ENCODE measurements at regions not wholly inside any gene's neighbourhood (a gene's known extent, or its start where the extent isn't known, plus 50 kb on each side); places are given as distances from the start of the nearest gene placed in this dataset.

DNA sequence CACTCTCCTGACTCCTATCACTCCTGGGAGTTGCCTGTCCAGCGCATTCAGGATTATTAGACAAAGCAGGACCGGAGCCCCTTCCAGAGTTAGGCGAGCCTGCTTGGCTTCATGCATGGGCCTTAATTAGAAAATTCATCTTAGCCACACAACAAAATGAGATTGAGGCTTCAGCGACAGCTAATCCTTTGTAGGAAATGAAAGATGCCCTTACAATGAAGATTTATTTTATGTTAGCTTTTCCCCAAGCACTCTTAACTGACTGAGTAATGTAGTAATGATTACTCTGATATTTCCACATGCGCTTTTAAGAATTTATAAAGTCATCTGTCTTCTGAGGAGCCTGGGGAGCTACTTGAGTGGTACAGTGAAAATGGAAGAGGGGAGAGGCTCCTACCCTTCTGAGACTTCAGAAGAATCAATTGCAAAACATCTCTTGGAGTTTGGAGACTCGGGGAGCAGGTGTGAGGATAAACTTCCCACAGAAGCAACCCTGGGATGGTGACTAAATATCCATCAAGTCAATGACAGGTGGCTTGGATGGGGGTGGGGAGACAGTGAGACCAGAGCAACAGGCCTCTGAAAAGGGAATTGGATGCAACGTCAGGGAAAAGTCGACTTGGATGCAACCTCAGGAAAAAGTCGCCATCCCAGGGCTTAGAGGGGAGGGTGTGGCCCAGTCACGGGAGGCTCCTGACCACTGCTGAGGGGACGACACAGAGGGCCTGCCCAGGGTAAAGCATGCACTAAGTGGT is 434.5 kb upstream of the B3GAT1 start:
- H3K9ac ChIP-seq (ENCODE audit: insufficient read depth, low read length): no peak overlapping the region
- no peaks in the 10 kb centered on the region for H3K79me2 ChIP-seq (ENCODE audit: control insufficient read depth, insufficient read depth, low read length)
- no peaks in the 10 kb centered on the region for H3K4me1 ChIP-seq (ENCODE audit: control insufficient read depth, extremely low read depth, insufficient read depth, low read length)
- no peaks in the 10 kb centered on the region for H3K27me3 ChIP-seq (ENCODE audit: control insufficient read depth, insufficient read depth, low read length)
- no peak overlapping the region for H3K4me3 ChIP-seq (replicated peaks in 1 of 4; ENCODE audit: control extremely low read depth in 1 of 4, insufficient read depth in 1 of 4, low read depth in 3 of 4, low read length in 4 of 4)
- H2AFZ ChIP-seq (ENCODE audit: low read length): no peak overlapping the region
- no peaks in the 10 kb centered on the region for H3K9me3 ChIP-seq (ENCODE audit: control insufficient read depth, insufficient read depth, low read depth, low read length)
- H3K36me3 ChIP-seq (ENCODE audit: control insufficient read depth, insufficient read depth, low read length): no peaks in the 10 kb centered on the region
- DNase-seq (ENCODE audit: low read depth in 2 of 2): no peak
- H4K20me1 ChIP-seq (ENCODE audit: control insufficient read depth, extremely low read depth, insufficient read depth, low read length): no peaks in the 10 kb centered on the region
- no peak overlapping the region for H3K27ac ChIP-seq (ENCODE audit: insufficient read depth, low read length)
- TF ChIP-seq EZH2 (IDR thresholded peaks at IDR 0.05; ENCODE audit: low read length, missing control alignments): no peak
- TF ChIP-seq, protein P1, sequence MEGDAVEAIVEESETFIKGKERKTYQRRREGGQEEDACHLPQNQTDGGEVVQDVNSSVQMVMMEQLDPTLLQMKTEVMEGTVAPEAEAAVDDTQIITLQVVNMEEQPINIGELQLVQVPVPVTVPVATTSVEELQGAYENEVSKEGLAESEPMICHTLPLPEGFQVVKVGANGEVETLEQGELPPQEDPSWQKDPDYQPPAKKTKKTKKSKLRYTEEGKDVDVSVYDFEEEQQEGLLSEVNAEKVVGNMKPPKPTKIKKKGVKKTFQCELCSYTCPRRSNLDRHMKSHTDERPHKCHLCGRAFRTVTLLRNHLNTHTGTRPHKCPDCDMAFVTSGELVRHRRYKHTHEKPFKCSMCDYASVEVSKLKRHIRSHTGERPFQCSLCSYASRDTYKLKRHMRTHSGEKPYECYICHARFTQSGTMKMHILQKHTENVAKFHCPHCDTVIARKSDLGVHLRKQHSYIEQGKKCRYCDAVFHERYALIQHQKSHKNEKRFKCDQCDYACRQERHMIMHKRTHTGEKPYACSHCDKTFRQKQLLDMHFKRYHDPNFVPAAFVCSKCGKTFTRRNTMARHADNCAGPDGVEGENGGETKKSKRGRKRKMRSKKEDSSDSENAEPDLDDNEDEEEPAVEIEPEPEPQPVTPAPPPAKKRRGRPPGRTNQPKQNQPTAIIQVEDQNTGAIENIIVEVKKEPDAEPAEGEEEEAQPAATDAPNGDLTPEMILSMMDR (conservative IDR thresholded peaks at IDR 0.05 in 1 of 2, IDR thresholded peaks at IDR 0.05 in 1 of 2; ENCODE audit: low read depth in 1 of 2, low read length in 2 of 2): no peak
- H3K4me2 ChIP-seq (ENCODE audit: extremely low read depth, insufficient read depth, low read length): no peak overlapping the region

DNA sequence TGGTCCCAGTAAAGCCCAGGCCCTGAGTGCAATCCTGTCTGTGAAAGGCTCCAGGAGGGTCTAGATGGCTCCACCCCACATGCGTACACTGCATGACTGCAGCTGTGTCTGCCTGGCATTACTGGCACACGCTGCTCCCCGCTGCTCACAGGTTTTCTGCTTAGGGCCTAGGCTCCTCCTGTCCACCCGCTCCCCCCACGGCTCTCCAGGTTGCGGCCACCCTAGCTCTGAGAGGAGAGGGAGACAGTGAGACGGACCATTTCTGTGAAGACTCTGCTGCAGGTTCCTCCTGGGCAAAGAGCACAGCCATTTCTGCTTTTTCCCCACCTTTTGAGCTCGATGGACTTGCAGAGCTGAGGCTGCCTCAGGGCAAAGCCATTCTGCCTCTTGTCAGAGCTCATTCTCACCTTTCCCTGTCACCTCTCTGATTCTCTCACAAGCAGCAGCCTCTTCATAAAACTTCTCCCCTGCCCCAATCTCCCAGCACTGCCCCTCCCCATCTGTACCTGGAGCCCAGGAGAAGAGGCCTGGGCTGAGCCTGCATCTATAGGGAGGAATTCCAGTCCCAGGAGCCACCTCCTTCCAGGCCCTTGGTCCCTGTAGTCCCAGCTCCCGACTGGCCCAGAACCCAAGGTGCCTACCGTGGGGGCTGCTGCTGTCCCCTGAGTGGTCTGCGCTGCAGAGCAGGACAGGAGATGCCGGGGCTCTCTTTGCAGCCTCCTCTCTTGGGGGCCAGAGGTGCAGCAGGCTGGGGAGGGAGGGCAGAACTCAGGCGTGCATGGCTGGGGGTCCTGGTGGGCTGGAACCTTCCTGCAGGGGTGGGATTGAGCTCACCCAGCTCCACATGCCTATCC is 433.7 kb upstream of the B3GAT1 start:
- H3K27me3 ChIP-seq (ENCODE audit: control insufficient read depth, insufficient read depth, low read length): no peaks in the 10 kb centered on the region
- H3K27ac ChIP-seq (ENCODE audit: insufficient read depth, low read length): no peak overlapping the region
- H3K4me3 ChIP-seq (replicated peaks in 1 of 4; ENCODE audit: control extremely low read depth in 1 of 4, insufficient read depth in 1 of 4, low read depth in 3 of 4, low read length in 4 of 4): no peak overlapping the region
- no peak overlapping the region for H3K4me2 ChIP-seq (ENCODE audit: extremely low read depth, insufficient read depth, low read length)
- no peak overlapping the region for H2AFZ ChIP-seq (ENCODE audit: low read length)
- H3K4me1 ChIP-seq (ENCODE audit: control insufficient read depth, extremely low read depth, insufficient read depth, low read length): no peaks in the 10 kb centered on the region
- no peak for DNase-seq (ENCODE audit: low read depth in 2 of 2)
- H3K36me3 ChIP-seq (ENCODE audit: control insufficient read depth, insufficient read depth, low read length): no peaks in the 10 kb centered on the region
- H3K79me2 ChIP-seq (ENCODE audit: control insufficient read depth, insufficient read depth, low read length): no peaks in the 10 kb centered on the region
- no peaks in the 10 kb centered on the region for H3K9me3 ChIP-seq (ENCODE audit: control insufficient read depth, insufficient read depth, low read depth, low read length)
- H4K20me1 ChIP-seq (ENCODE audit: control insufficient read depth, extremely low read depth, insufficient read depth, low read length): no peaks in the 10 kb centered on the region
- H3K9ac ChIP-seq (ENCODE audit: insufficient read depth, low read length): no peak overlapping the region
- TF ChIP-seq EZH2 (IDR thresholded peaks at IDR 0.05; ENCODE audit: low read length, missing control alignments): no peak
- TF ChIP-seq, protein P1 (conservative IDR thresholded peaks at IDR 0.05 in 1 of 2, IDR thresholded peaks at IDR 0.05 in 1 of 2; ENCODE audit: low read depth in 1 of 2, low read length in 2 of 2): no peak

DNA sequence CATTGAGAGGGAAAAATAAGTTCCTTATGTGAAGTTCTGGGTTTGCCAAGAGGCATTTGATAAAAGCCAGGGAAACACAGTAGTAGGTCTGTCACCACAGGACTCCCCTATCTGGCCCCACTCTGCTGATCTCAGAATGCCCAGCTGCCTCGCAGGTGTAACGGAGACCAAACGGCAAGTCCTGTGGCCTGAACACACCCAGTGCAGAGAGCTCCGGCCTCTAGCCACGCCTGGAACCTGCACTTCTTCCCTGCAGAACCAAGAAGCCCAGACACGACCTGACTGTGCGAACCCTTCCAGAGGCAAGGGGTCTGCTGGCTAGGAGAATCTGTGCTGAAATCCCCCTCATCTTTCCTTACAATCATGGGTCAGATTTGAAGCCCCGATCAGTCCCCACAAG is 432.8 kb upstream of the B3GAT1 start:
- TF ChIP-seq, protein P1 (conservative IDR thresholded peaks at IDR 0.05 in 1 of 2, IDR thresholded peaks at IDR 0.05 in 1 of 2; ENCODE audit: low read depth in 1 of 2, low read length in 2 of 2): no peak
- TF ChIP-seq EZH2 (IDR thresholded peaks at IDR 0.05; ENCODE audit: low read length, missing control alignments): no peak
- no peaks in the 10 kb centered on the region for H4K20me1 ChIP-seq (ENCODE audit: control insufficient read depth, extremely low read depth, insufficient read depth, low read length)
- H3K4me1 ChIP-seq (ENCODE audit: control insufficient read depth, extremely low read depth, insufficient read depth, low read length): no peaks in the 10 kb centered on the region
- H3K36me3 ChIP-seq (ENCODE audit: control insufficient read depth, insufficient read depth, low read length): no peaks in the 10 kb centered on the region
- H3K27ac ChIP-seq (ENCODE audit: insufficient read depth, low read length): no peak overlapping the region
- H3K4me3 ChIP-seq (replicated peaks in 1 of 4; ENCODE audit: control extremely low read depth in 1 of 4, insufficient read depth in 1 of 4, low read depth in 3 of 4, low read length in 4 of 4): no peak overlapping the region
- H3K4me2 ChIP-seq (ENCODE audit: extremely low read depth, insufficient read depth, low read length): no peak overlapping the region
- H3K9ac ChIP-seq (ENCODE audit: insufficient read depth, low read length): no peak overlapping the region
- H3K9me3 ChIP-seq (ENCODE audit: control insufficient read depth, insufficient read depth, low read depth, low read length): no peaks in the 10 kb centered on the region
- H3K79me2 ChIP-seq (ENCODE audit: control insufficient read depth, insufficient read depth, low read length): no peaks in the 10 kb centered on the region
- no peak overlapping the region for H2AFZ ChIP-seq (ENCODE audit: low read length)
- H3K27me3 ChIP-seq (ENCODE audit: control insufficient read depth, insufficient read depth, low read length): no peaks in the 10 kb centered on the region
- no peak for DNase-seq (ENCODE audit: low read depth in 2 of 2)
